ENCODE measurements at regions not wholly inside any gene's neighbourhood (a gene's known extent, or its start where the extent isn't known, plus 50 kb on each side); places are given as distances from the start of the nearest gene placed in this dataset.

GRCh38 chr2:200013906-200014305, 58.5 kb downstream of the MAIP1 start:
- DNase-seq: no peak

DNA sequence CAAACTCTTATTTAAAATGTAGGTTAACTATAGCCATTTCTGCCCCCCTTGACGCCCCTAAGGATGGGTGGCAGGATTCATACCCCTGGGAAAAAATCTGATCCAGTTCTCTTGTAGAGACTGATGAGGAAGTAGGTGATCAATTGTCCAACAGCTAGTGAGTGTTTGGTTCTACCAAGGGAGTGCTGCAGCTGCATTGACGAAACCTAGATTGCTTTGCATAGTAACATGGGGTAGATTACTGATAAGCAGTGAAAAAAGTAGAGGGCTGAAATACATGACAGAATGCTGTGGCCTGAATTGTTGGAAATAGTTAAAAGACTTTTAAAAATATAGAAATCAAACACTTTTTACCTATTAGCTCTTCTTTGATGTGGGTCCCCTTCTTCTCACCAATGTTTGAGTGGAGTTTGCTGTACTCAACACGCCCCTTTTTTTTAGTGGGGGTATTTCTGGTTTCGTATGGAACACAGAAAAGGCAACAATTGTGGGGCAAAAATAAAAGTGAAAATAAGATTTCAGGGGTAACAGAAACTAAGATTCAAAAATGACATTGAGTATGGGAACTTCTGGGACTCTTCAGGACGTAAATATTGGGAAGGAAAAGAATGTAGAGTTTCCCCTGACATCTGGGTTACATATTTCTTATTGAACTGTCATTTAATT, 66.2 kb downstream of the MAIP1 start:
- DNase-seq: no peak

GRCh38 chr2:200022511-200022910, 67.1 kb downstream of the MAIP1 start:
- no peak for DNase-seq

- no peak for DNase-seq
Observed at GRCh38 chr2:200023570-200023969, 68.2 kb downstream of the MAIP1 start.

DNA sequence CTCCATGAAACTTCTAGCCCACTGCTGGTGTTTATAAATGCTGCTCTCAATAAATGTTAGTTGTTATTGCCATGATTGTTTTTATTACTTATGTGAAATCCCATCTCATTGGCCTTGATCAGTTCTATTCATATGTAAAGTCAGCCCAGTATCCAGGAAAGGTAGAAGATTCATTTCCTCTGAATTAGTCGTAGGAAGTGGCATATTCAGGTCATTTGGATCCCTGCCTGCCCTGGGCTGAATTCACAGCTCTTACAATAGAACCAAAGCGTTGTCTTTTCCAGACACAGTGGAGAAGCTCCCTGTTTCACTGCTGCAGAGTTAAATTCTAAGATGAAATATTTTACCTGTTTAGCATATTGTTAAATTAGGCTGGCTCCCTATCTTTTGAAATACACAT, 70.3 kb downstream of the MAIP1 start:
- DNase-seq: no peak

DNA sequence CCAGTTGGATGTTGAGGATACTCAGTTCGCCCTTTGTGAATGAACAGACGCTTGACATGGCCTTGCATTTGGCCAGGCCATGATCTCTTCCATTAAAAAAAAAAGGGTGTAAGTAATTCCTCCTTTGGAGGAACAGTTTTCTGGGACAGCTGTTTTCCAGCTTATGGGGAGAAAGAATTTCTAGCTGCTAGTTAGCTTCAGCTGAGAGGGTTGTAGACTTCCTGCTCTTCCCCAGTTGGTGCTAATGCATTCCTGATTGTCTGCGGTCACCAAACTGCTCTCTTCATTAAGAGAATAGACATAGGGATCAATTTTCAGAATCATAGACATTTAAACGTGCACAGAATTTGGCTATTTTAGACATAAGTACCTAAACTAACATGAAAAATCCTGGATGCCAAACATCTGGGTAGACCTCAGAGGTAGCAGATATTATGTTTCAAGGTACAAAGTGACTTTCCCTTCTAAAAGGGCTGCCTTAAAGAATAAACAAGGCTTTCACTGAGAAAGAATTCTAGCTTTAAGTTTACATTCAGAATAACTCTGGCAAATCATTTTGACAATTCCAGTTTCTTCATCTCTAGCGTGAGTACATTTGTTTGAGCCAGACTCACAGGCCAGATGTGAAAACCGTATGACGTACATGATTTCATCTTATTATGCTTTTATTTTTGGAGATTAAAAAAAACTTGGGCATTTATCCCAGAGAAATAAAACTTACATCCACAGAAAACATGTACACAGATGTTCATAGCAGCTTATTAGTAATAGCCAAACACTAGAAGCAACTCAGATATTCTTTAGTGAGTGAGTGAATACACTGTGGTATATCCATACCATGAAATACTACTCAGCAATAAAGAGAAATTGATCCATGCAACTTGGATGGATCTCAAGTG, 71.2 kb downstream of the MAIP1 start:
- DNase-seq: no peak

- no peak for DNase-seq
Observed at GRCh38 chr2:200028998-200029397, 73.6 kb downstream of the MAIP1 start.

DNA sequence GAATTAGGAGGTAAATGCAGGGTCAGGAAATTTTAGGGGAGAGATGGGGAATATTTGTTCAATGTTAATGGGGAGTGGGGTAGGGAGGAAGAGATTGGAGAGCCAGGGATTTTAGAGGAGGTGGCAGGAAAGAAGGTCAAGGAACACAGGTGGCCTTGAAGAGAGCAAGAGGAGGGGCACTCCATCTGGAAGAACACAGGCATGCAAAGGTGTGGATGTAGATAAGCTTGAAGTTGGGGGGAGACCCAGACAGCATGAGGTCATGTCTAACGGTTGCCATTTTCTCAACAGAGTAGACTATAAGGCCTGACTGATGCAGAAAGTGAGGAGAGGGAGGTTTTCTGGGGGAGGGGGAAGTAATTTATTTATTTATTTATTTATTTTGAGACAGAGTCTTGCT, 77.5 kb downstream of the MAIP1 start:
- no peak for DNase-seq

DNA sequence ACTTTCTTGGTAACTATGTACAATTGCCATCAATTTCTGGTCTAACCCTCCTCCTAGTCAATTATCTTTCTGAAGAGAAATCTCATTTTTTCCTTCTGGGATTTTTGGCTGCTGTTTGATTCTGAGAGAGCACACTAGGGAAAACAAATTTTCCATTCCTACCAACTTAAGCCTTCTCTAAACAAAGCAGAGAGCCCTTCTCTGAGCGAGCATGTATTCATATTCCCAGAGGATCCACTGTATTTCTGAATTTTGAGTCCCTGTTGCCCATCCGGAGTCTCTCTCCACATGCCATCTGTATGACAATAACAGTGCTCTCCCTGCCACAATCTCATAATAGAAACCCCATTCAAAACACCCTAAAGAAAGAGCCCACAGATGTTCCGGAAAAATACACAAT, 78.5 kb downstream of the MAIP1 start:
- no peak for DNase-seq

- DNase-seq: no peak
Observed at GRCh38 chr2:200034816-200035215, 79.4 kb downstream of the MAIP1 start.

GRCh38 chr2:200039724-200040650, 84.6 kb downstream of the MAIP1 start:
- no peak for DNase-seq

GRCh38 chr2:200040831-200041230, 85.4 kb downstream of the MAIP1 start:
- DNase-seq: no peak

DNA sequence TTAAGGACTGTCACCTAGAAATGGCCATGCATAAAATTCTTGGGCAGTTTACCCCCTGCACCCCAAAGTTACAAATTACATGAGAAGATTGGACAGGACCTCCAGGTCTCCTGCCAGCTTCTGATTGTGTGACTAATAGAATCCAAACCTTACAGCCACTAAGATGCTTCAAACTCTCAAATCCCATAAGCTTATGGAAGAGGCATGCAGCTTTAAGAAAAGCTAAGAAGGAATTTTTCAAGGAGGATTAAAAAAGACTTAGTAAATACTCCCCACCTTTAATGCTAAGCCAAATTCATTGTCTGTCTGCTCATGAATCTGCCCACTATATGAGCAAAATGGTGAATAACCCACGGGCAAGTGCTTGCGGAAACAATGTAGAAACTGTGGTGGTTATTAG, 86.3 kb downstream of the MAIP1 start:
- DNase-seq: no peak

- no peak for DNase-seq
Observed at GRCh38 chr2:200042102-200042735, 86.8 kb downstream of the MAIP1 start.

- no peak for DNase-seq
Observed at GRCh38 chr2:200042944-200043343, 87.6 kb downstream of the MAIP1 start.

DNA sequence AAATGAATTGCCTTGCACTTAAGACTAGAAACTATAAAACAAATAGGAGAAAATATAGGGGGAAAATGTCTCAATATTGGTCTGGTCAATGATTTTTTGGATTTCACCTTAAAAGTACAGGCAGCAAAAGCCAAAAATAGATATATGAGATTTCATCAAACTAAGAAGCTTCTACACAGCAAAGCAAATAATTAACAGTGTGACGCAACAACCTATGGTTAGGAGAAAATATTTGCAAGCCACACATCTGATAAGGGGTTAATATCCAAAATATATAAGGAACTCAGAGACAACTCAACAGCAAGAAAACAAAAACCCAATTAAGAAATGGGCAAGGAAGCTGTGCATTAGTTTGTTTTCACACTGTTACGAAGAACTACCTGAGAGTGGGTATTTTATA, 89.1 kb downstream of the MAIP1 start:
- no peak for DNase-seq

GRCh38 chr2:200048421-200048820, 93.0 kb downstream of the MAIP1 start:
- no peak for DNase-seq

DNA sequence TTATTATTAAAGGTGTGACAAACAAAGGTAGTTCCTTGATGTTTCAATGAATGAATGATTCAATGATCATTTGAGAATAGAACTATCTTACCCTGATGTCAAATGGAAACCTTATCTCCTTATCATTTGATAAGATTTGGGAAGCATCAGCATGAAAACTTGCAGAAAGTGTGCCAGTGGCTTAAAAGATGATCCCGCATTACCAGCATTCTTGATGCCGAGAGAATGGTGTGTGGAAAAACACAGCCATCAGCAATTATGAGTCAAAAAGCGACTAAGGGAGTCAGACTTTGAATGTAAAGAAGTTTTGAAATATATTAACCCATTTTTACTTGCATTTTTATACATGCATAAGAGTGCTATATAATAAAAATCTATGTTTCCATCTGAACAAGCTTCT, 93.7 kb downstream of the MAIP1 start:
- no peak for DNase-seq

DNA sequence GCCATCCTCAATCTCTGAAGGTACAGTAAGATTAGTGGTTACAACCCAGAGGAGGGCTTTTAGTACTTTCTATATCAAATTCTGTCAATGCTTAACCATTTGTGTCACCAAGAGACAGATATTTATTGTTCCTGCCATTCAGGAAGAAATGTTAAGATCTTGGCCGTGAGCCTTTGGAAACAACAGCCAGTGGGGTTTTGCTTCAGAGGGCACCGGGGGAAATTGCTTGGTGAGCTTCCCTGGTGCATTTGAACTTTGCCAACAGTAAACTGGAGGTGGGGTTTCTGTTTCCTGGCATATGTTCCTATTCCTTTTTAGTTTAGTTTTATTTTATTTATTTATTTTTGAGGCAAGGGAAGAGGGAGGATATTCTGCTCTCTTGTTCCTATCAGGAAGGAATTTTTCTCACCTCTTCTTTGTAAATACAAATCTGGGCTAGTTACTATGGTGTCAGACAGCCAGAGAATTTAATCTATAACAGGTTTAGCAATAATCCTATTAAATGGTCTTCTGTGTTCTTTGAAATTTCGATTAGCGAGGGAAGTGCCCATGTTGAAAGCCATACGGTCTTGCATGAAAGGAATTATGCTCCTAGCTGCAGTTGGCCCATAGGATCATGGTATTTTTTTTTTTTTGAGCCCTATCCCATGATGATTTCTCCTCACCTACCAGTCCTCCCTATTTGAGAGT, 95.7 kb downstream of the MAIP1 start:
- DNase-seq: no peak

- no peak for DNase-seq
Observed at GRCh38 chr2:200051611-200051945, 96.2 kb downstream of the MAIP1 start.

DNA sequence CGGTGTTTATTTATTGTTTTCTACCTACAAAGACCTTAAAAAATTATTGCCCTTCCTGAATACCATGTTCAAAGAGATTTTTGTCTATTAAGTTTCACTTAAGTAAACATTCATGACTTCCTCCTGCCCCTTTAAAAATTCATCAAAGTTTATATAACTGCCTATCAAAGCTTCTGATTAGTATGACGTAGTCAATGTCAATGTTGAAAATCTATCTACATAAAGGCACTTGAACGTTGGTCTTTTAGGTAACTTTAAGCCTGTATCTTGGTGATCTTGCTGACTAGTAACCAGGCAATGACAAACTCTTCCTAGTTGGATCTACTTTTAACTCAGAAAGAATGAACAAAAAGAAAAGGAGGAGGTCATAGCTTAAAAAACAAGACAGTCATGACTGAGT, 97.2 kb downstream of the MAIP1 start:
- DNase-seq: no peak

Data from CD4-positive, alpha-beta T cell treated with Interleukin-17A for 1 hour (primary cell).